Nephron (organoid): ENCODE measurements at regions not wholly inside any gene's neighbourhood (a gene's known extent, or its start where the extent isn't known, plus 50 kb on each side); places are given as distances from the start of the nearest gene placed in this dataset.
A peak's percentile ranks its signal among the peaks of the same experiment; 100 is the strongest.

Experiments
- H3K27ac Mint-ChIP-seq, 3 experiments: 2 replicates each; pipeline ENCODE4 v1.8.0; 2020; ENCODE audit warnings: mixed read lengths in 3 of 3, mild to moderate bottlenecking in 2 of 3, moderate library complexity in 1 of 3
- H3K27me3 Mint-ChIP-seq: 2 replicates; pipeline ENCODE4 v1.8.0; 2021; ENCODE audit warnings: low read depth, mild to moderate bottlenecking, moderate library complexity, mixed read lengths
- H3K36me3 Mint-ChIP-seq: 2 replicates; pipeline ENCODE4 v1.8.0; 2020; ENCODE audit warnings: low read depth, mixed read lengths
- H3K4me1 Mint-ChIP-seq: 2 replicates; pipeline ENCODE4 v1.8.0; 2020; ENCODE audit warnings: mixed read lengths
- H3K4me3 Mint-ChIP-seq, 3 experiments: 2 replicates each; pipeline ENCODE4 v1.8.0; 2020; ENCODE audit warnings: mild to moderate bottlenecking in 3 of 3, mixed read lengths in 3 of 3, moderate library complexity in 2 of 3
- H3K9me3 Mint-ChIP-seq: 2 replicates; pipeline ENCODE4 v1.8.0; 2020; ENCODE audit warnings: mixed read lengths
- TF ChIP-seq, protein P1 (sequence below), 3 experiments: fragments of 200-600 bp; sonication (generic); IDR thresholded peaks; one replicate each; pipeline ENCODE4 v1.5.0; 2021; ENCODE audit warnings: antibody characterized with exemption in 3 of 3; ENCODE audit not compliant: unreplicated experiment in 3 of 3

DNA sequence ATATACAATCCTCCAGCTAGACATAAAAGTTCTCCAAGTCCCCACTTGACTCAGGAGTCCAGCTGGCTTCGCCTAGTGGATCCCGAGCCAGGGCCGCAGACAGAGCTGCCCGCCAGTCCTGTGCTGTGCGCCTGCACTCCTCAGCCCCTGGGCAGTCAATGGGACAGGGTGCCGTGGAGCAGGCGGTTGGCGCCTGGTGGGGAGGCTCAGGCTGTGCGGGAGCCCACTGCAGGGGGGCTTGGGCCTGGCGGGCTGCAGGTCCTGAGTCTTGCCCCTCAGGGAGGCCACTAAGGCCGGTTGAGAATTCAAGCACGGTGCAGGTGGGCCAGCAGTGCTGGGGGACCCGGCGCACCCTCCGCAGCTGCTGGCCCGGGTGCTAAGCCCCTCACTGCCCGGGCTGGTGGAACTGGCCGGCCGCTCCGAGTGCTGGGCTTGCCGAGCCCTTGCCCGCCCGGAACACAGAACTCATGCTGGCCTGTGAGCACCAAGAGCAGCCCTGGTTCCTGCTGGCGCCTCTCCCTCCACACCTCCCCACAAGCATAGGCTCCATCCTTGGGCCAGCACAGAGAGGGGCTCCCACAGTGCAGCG, 884.8 kb upstream of the LRRC4C start:
- Mint-ChIP-seq H3K36me3 (no peaks in the 10 kb centered on the region), H3K27me3 (no peaks in the 10 kb centered on the region), H3K9me3 (peaks cover 2% of the 10 kb centered on the region), H3K4me1 (no peaks in the 10 kb centered on the region), H3K27ac (no peak overlapping the region), H3K4me3 (no peak overlapping the region)
- TF ChIP-seq, protein P1, sequence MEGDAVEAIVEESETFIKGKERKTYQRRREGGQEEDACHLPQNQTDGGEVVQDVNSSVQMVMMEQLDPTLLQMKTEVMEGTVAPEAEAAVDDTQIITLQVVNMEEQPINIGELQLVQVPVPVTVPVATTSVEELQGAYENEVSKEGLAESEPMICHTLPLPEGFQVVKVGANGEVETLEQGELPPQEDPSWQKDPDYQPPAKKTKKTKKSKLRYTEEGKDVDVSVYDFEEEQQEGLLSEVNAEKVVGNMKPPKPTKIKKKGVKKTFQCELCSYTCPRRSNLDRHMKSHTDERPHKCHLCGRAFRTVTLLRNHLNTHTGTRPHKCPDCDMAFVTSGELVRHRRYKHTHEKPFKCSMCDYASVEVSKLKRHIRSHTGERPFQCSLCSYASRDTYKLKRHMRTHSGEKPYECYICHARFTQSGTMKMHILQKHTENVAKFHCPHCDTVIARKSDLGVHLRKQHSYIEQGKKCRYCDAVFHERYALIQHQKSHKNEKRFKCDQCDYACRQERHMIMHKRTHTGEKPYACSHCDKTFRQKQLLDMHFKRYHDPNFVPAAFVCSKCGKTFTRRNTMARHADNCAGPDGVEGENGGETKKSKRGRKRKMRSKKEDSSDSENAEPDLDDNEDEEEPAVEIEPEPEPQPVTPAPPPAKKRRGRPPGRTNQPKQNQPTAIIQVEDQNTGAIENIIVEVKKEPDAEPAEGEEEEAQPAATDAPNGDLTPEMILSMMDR (IDR thresholded peaks at IDR 0.05; ENCODE audit: unreplicated experiment in 3 of 3) = no peak

DNA sequence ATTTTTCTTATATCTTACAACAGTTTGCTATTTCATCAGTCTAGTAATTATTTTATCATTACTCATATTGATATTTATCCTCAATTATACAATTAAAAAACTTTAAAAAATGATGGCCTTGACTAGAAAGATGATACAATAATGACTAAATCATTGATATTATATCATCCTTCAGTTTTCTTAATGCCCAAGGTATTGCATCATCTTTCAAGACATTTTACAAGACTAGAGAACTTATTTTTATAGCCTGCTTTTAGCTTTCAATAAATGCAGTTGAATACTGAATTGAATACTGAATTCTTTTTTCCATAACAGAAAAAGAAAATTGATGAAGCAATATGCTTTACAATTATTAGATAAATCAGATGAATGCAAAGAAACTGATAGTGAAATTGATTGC, 886.5 kb upstream of the LRRC4C start:
- H3K4me3 Mint-ChIP-seq = no peak overlapping the region
- no peaks in the 10 kb centered on the region for H3K36me3 Mint-ChIP-seq

DNA sequence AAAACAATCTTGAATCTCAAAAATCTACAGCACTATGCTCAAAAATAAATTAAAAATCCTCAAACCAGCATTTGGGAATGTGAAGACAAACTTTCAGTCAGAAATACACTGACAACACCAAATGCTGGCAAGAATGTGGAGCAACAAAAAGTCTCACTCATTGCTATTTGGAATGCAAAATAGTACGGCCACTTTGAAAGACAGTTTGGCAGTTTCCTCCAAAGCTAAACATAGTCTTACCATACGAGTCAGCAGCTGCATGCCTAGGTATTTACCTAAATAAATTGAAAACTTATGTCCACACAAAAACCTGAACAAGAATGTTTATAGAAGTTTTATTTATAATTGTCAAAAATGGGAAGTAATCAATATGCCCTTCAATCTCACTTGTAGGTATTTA, 904.2 kb upstream of the LRRC4C start:
- H3K27me3 Mint-ChIP-seq = no peaks in the 10 kb centered on the region
- no peaks in the 10 kb centered on the region for H3K36me3 Mint-ChIP-seq
- H3K4me1 Mint-ChIP-seq = no peaks in the 10 kb centered on the region
- TF ChIP-seq, protein P1 (IDR thresholded peaks at IDR 0.05; ENCODE audit: unreplicated experiment in 3 of 3) = no peak
- H3K4me3 Mint-ChIP-seq = no peak overlapping the region
- no peak overlapping the region for H3K27ac Mint-ChIP-seq
- H3K9me3 Mint-ChIP-seq = peaks cover 6% of the 10 kb centered on the region

More for the DNA sequence above, 886.5 kb upstream of the LRRC4C start:
- H3K9me3 Mint-ChIP-seq = no peaks in the 10 kb centered on the region
- TF ChIP-seq, protein P1 (IDR thresholded peaks at IDR 0.05; ENCODE audit: unreplicated experiment in 3 of 3) = no peak
- H3K27me3 Mint-ChIP-seq = no peaks in the 10 kb centered on the region
- H3K4me1 Mint-ChIP-seq = no peaks in the 10 kb centered on the region
- H3K27ac Mint-ChIP-seq = no peak overlapping the region

DNA sequence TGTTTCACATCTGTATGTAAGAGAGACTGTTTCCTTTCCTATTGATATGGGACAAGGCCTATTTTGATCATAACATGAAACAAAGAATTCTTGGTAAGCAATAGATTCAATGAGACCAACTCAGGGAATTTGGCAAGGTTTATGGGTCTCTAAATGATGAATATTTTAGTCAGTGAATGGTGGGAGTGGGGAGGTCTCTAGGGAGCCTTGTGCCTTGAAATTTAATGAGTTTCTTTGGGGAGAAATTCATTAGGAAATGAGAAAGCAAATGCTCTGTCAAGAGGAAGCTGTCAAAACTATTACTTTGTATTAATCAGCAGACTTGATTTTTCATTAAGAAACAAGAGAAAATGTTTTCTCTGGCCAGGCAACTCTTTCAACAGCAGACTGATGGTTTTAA, 921.7 kb upstream of the API5 start:
- no peak overlapping the region for H3K4me3 Mint-ChIP-seq
- no peak overlapping the region for H3K27ac Mint-ChIP-seq
- no peaks in the 10 kb centered on the region for H3K27me3 Mint-ChIP-seq
- TF ChIP-seq, protein P1 (IDR thresholded peaks at IDR 0.05; ENCODE audit: unreplicated experiment in 3 of 3) = no peak
- peaks cover 3% of the 10 kb centered on the region for H3K9me3 Mint-ChIP-seq
- no peaks in the 10 kb centered on the region for H3K4me1 Mint-ChIP-seq
- H3K36me3 Mint-ChIP-seq = no peaks in the 10 kb centered on the region

DNA sequence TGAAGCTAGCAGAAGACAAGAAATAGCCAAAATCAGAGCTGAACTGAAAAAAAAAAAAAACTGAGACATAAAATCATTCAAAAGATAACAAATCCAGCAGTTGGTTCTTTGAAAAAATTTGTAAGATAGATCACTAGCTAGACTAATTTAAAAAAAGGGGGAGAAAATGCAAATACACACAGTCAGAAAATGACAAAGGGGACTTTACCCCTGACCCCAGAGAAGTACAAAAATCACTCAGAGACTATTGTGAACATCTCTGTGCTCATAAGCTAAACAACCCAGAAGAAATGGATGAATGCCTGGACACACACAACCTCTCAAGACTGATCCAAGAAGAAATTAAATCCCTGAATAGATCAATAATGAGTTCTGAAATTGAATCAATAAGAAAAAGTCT, 914.3 kb upstream of the API5 start:
- no peaks in the 10 kb centered on the region for H3K4me1 Mint-ChIP-seq
- H3K9me3 Mint-ChIP-seq = peaks cover 3% of the 10 kb centered on the region
- no peak overlapping the region for H3K27ac Mint-ChIP-seq
- H3K4me3 Mint-ChIP-seq = no peak overlapping the region
- no peaks in the 10 kb centered on the region for H3K36me3 Mint-ChIP-seq
- no peaks in the 10 kb centered on the region for H3K27me3 Mint-ChIP-seq
- TF ChIP-seq, protein P1 (IDR thresholded peaks at IDR 0.05; ENCODE audit: unreplicated experiment in 3 of 3) = no peak

DNA sequence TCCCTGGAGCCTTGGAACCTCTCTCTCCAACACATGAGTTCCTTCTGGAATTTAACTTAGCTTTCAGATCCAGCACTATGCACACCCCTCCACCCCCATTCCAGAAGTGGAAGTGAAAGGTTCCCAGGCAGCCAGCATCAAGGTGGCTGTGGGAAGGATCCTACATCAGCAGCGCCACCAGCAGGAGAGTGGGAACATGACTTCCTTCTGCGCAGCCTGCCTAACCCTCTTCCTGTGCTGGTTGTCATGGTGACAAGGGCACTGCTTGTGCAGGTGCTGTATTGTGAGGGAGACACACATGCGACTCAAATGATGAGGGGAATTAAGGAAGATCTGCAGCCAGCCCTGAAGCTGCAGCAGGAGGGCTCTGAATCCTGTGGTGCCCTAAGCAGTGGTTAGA, 904.5 kb upstream of the API5 start:
- TF ChIP-seq, protein P1 (IDR thresholded peaks at IDR 0.05; ENCODE audit: unreplicated experiment in 3 of 3) = peak; percentile 20 to 57 (median 43)
- Mint-ChIP-seq H3K4me3 (no peak overlapping the region), H3K4me1 (peaks cover 10% of the 10 kb centered on the region), H3K36me3 (no peaks in the 10 kb centered on the region), H3K9me3 (no peaks in the 10 kb centered on the region), H3K27ac (peak overlapping the region in 2 of 3 experiments; percentile 9 to 15), H3K27me3 (no peaks in the 10 kb centered on the region)
